ENCODE measurements at regions not wholly inside any gene's neighbourhood (a gene's known extent, or its start where the extent isn't known, plus 50 kb on each side); places are given as distances from the start of the nearest gene placed in this dataset.

DNA sequence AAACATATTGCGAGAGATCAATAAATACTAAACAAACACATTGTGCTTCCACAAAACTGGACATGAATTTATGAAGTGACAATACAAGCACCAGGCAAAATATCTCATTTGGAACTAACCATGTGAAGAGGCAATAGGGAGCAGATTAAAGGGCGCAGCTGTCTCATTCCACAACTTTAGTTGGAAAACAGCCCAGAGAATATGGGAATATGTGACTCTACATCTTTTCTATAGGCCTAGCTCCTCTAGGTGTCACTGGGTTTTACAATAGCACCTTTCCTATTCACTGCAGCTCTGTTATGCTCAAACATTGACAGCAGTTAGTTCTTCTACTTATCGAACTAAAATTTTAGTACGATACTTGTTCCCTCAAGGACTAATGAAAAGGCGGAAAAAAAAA is 866.3 kb upstream of the GBE1 start:
- no peak for TF ChIP-seq RFX5 (IDR thresholded peaks at IDR 0.05; ENCODE audit: low read depth, low read length)
- TF ChIP-seq EP300 (IDR thresholded peaks at IDR 0.05; ENCODE audit: low read length) = no peak
- TF ChIP-seq, protein P1, sequence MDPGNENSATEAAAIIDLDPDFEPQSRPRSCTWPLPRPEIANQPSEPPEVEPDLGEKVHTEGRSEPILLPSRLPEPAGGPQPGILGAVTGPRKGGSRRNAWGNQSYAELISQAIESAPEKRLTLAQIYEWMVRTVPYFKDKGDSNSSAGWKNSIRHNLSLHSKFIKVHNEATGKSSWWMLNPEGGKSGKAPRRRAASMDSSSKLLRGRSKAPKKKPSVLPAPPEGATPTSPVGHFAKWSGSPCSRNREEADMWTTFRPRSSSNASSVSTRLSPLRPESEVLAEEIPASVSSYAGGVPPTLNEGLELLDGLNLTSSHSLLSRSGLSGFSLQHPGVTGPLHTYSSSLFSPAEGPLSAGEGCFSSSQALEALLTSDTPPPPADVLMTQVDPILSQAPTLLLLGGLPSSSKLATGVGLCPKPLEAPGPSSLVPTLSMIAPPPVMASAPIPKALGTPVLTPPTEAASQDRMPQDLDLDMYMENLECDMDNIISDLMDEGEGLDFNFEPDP (CRISPR knock-in tag; IDR thresholded peaks at IDR 0.05) = no peak
- TF ChIP-seq, protein P2, sequence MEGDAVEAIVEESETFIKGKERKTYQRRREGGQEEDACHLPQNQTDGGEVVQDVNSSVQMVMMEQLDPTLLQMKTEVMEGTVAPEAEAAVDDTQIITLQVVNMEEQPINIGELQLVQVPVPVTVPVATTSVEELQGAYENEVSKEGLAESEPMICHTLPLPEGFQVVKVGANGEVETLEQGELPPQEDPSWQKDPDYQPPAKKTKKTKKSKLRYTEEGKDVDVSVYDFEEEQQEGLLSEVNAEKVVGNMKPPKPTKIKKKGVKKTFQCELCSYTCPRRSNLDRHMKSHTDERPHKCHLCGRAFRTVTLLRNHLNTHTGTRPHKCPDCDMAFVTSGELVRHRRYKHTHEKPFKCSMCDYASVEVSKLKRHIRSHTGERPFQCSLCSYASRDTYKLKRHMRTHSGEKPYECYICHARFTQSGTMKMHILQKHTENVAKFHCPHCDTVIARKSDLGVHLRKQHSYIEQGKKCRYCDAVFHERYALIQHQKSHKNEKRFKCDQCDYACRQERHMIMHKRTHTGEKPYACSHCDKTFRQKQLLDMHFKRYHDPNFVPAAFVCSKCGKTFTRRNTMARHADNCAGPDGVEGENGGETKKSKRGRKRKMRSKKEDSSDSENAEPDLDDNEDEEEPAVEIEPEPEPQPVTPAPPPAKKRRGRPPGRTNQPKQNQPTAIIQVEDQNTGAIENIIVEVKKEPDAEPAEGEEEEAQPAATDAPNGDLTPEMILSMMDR (IDR thresholded peaks at IDR 0.05 in 2 of 3, conservative IDR thresholded peaks at IDR 0.05 in 1 of 3; ENCODE audit: insufficient read depth in 2 of 3, low read depth in 1 of 3, low read length in 3 of 3) = no peak
- no peak for TF ChIP-seq HIVEP1 (CRISPR knock-in tag; IDR thresholded peaks at IDR 0.05)
- TF ChIP-seq GABPA (tag; conservative IDR thresholded peaks at IDR 0.05; ENCODE audit: low read depth) = no peak
- TF ChIP-seq, protein P3, sequence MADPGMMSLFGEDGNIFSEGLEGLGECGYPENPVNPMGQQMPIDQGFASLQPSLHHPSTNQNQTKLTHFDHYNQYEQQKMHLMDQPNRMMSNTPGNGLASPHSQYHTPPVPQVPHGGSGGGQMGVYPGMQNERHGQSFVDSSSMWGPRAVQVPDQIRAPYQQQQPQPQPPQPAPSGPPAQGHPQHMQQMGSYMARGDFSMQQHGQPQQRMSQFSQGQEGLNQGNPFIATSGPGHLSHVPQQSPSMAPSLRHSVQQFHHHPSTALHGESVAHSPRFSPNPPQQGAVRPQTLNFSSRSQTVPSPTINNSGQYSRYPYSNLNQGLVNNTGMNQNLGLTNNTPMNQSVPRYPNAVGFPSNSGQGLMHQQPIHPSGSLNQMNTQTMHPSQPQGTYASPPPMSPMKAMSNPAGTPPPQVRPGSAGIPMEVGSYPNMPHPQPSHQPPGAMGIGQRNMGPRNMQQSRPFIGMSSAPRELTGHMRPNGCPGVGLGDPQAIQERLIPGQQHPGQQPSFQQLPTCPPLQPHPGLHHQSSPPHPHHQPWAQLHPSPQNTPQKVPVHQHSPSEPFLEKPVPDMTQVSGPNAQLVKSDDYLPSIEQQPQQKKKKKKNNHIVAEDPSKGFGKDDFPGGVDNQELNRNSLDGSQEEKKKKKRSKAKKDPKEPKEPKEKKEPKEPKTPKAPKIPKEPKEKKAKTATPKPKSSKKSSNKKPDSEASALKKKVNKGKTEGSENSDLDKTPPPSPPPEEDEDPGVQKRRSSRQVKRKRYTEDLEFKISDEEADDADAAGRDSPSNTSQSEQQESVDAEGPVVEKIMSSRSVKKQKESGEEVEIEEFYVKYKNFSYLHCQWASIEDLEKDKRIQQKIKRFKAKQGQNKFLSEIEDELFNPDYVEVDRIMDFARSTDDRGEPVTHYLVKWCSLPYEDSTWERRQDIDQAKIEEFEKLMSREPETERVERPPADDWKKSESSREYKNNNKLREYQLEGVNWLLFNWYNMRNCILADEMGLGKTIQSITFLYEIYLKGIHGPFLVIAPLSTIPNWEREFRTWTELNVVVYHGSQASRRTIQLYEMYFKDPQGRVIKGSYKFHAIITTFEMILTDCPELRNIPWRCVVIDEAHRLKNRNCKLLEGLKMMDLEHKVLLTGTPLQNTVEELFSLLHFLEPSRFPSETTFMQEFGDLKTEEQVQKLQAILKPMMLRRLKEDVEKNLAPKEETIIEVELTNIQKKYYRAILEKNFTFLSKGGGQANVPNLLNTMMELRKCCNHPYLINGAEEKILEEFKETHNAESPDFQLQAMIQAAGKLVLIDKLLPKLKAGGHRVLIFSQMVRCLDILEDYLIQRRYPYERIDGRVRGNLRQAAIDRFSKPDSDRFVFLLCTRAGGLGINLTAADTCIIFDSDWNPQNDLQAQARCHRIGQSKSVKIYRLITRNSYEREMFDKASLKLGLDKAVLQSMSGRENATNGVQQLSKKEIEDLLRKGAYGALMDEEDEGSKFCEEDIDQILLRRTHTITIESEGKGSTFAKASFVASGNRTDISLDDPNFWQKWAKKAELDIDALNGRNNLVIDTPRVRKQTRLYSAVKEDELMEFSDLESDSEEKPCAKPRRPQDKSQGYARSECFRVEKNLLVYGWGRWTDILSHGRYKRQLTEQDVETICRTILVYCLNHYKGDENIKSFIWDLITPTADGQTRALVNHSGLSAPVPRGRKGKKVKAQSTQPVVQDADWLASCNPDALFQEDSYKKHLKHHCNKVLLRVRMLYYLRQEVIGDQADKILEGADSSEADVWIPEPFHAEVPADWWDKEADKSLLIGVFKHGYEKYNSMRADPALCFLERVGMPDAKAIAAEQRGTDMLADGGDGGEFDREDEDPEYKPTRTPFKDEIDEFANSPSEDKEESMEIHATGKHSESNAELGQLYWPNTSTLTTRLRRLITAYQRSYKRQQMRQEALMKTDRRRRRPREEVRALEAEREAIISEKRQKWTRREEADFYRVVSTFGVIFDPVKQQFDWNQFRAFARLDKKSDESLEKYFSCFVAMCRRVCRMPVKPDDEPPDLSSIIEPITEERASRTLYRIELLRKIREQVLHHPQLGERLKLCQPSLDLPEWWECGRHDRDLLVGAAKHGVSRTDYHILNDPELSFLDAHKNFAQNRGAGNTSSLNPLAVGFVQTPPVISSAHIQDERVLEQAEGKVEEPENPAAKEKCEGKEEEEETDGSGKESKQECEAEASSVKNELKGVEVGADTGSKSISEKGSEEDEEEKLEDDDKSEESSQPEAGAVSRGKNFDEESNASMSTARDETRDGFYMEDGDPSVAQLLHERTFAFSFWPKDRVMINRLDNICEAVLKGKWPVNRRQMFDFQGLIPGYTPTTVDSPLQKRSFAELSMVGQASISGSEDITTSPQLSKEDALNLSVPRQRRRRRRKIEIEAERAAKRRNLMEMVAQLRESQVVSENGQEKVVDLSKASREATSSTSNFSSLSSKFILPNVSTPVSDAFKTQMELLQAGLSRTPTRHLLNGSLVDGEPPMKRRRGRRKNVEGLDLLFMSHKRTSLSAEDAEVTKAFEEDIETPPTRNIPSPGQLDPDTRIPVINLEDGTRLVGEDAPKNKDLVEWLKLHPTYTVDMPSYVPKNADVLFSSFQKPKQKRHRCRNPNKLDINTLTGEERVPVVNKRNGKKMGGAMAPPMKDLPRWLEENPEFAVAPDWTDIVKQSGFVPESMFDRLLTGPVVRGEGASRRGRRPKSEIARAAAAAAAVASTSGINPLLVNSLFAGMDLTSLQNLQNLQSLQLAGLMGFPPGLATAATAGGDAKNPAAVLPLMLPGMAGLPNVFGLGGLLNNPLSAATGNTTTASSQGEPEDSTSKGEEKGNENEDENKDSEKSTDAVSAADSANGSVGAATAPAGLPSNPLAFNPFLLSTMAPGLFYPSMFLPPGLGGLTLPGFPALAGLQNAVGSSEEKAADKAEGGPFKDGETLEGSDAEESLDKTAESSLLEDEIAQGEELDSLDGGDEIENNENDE (IDR thresholded peaks at IDR 0.05; ENCODE audit: low read depth, low read length) = no peak
- TF ChIP-seq, protein P4, sequence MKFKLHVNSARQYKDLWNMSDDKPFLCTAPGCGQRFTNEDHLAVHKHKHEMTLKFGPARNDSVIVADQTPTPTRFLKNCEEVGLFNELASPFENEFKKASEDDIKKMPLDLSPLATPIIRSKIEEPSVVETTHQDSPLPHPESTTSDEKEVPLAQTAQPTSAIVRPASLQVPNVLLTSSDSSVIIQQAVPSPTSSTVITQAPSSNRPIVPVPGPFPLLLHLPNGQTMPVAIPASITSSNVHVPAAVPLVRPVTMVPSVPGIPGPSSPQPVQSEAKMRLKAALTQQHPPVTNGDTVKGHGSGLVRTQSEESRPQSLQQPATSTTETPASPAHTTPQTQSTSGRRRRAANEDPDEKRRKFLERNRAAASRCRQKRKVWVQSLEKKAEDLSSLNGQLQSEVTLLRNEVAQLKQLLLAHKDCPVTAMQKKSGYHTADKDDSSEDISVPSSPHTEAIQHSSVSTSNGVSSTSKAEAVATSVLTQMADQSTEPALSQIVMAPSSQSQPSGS (CRISPR knock-in tag; IDR thresholded peaks at IDR 0.05) = no peak
- TF ChIP-seq, protein P5, sequence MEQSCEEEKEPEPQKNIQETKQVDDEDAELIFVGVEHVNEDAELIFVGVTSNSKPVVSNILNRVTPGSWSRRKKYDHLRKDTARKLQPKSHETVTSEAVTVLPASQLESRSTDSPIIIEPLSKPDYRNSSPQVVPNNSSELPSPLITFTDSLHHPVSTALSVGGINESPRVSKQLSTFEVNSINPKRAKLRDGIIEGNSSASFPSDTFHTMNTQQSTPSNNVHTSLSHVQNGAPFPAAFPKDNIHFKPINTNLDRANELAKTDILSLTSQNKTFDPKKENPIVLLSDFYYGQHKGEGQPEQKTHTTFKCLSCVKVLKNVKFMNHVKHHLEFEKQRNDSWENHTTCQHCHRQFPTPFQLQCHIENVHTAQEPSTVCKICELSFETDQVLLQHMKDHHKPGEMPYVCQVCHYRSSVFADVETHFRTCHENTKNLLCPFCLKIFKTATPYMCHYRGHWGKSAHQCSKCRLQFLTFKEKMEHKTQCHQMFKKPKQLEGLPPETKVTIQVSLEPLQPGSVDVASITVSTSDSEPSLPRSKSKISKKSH (CRISPR knock-in tag; IDR thresholded peaks at IDR 0.05) = no peak
- no peak for TF ChIP-seq HDAC8 (tag; IDR thresholded peaks at IDR 0.05)
- TF ChIP-seq, protein P6, sequence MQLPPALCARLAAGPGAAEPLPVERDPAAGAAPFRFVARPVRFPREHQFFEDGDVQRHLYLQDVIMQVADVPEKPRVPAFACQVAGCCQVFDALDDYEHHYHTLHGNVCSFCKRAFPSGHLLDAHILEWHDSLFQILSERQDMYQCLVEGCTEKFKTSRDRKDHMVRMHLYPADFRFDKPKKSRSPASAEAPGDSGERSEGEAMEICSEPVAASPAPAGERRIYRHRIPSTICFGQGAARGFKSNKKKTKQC (CRISPR knock-in tag; IDR thresholded peaks at IDR 0.05) = no peak
